DMS153 treated with DMSO at 0.1 percent for 48 hours (cell line): ENCODE measurements at regions not wholly inside any gene's neighbourhood (a gene's known extent, or its start where the extent isn't known, plus 50 kb on each side); places are given as distances from the start of the nearest gene placed in this dataset.

Experiments used
- DNase-seq: peaks from one replicate; lab custom pipeline; 2025; ENCODE audit not compliant: unreplicated experiment; lab: John Stamatoyannopoulos, UW

- DNase-seq, result no peak
Observed at GRCh38 chr2:63658176-63658968, 69.6 kb downstream of the MDH1 start.

DNA sequence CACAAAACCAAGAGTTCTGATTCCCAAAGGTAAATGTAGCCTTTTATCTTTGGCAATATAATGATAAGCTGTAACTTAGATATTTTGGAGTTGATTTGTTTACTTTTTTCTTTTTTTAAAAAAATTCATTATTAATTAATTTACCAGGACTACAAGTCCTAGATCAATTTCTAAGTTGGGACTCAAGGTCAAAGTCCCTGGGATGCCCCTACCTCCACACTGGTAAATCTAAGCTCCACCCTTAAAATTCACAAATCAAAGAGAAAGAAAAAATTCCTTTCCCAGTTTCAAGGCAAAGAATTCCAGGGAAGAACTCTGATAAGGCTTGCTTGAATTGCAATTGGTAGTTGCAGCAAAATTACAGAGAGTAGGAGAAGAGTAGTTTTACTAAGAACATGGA lies 71.3 kb downstream of the MDH1 start:
- no peak for DNase-seq

GRCh38 chr2:63661076-63661475 lies 72.3 kb downstream of the MDH1 start:
- no peak for DNase-seq

DNA sequence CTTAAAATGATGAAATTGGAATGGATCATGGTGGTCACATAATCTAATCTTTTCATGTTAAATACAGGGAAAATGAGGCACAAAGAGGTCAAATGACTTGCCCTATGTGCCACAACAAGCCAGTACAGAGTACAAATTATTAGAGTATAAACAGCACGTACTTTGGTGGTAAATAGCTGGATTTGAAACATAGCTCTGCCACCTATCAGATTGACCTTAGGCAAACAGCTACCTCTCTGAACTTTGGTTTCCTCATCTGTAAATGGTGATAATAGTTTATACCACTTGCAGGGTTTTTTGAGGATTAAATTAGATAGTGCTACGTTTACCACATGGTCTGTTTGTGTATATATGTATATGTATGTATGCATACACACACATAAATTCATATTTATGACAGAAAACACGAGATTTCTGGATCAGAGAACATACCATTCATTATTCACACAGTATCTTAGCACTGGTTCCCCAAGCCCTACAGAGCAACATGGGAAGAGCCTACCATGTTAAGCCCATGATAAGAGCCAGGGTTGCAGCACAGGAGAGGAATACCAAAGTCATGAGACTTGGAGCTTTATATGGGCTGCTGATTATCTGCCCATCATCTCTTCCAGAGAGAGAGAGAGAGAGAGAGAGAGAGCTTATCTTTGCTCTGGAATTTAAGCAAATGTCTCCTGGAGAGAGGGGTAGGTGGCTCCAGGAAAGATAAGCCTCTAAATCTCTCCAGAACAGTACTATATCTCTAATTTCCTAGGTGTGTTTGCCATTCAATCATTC lies 73.5 kb downstream of the MDH1 start:
- no peak for DNase-seq

DNA sequence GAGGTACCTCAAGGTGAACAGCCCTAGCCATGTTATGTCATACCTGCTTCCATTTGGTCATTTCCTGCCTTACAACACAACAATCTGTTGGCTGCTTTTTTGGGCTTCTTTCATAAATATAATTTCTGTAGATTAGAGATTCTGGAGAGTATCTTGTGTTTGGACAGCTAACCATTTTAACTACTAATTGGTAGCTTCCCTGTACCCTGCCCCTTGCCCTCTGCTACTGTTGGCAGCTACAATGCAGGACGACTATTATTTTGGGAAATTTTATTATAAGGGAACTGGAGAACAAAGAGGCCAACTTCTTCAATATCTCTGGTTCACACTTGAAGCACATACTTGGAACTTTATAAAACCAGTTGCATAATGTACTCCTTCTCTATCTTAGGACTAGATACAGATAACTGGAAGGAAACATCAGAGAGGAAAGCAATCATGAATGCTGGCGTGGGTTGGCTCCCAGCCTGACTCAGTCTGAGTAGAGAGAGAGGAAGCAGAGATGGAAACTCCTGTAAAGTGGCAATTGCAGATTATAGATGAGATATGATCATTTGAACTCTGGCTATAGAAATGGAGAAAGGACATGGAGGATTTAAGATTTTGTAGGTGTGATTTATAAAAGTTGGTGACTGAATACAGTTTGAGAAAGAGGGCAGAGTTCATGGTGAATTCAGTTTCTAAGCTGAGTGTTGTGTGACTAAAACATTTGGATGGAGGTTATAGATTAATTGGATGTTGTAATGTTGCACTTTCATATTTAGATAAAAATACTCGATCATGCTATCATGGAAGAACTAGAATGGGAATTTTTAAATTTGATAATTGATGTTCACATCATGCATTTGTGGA lies 74.5 kb downstream of the MDH1 start:
- DNase-seq, result no peak

DNA sequence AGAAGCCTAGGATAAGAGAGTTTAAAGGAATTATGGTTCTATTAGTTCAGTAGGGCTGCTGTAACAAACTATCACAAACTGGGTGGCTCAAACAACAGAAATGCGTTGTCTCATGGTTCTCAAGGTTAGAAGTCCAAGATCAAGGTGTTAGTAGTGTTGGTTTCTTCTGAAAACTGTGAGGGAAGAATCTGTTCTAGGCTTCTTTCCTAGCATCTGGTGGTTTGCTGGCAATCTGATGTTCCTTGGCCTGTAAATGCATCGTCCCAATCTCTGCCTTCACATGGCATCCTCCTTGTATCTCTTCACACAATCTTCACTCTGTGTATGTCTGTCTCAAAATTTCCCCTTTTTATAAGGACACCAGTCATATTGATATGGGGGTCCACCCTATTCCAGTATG lies 76.3 kb downstream of the MDH1 start:
- no peak for DNase-seq

DNA sequence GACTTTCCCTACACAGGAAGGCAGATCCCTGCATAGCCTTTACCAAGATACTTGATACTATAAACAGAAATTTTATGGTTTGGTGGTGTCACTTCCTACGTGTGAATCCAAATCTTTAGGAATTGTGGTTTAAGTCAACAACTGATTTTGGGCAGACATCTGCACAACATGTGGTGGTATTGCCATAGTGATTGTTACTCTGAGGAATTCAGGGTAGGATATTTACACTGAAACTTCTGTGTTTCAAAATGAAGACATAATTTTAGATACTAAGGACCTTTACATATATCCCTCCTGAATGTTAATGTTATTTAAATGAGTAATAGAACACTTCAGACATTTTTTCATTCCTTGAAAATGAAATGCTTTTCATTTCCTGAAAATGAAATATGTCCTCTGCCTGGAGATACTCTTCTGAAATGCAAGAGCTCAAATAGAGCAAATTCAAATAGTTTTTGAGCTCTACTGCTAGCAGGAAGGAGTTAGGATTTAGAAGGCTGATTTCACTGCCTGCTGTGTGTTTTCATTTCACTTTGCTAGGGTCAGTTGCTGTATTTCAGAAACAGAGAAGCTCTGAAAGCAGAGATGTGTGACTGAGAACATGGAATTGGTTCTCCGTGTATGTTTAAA lies 77.2 kb downstream of the MDH1 start:
- no peak for DNase-seq

DNA sequence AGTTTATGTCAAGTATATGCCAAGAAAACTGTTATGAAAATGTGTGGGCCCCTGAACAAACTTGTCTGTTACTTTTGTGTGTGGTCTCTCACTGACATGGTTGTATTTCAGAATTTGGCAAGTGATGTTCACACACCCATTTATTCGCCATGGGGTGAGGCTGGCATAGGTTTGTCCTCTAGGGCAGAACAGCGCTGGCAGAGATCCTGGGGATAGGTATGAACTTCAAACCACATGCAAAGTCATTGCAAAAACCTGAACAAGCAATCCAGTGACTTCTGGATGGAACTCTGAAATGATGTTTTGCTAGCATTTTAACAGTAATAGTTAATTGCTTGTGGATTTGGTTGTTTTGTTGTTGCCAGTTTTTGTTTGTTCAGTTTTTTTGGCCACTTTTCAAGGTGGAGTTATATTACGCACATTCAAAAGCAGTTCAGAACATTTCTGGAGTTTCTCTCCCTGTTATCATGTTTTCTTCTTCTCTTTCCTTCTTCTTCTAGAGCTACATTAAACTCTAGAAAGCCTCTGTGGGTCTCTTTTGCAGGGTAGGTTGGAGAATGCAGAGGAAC lies 78.5 kb downstream of the MDH1 start:
- no peak for DNase-seq

DNA sequence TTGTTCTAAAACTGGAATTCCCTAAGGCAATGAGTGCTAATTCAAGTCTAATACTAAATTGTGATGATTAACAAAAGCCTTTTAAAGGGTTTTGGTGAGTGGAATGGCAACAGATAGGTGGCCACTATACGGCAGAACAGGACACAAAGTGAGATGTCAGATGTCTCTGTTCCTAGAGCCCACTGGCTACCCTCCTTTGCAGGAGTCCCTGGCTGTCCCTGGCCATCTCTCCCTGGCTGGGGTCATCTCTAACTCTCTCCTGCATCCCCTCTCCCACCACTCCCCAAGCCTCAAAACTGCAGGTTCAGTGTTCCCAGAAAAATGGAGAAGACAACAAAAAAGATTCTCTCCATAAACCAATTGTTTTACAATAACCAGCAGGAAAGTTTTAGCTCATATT lies 79.2 kb downstream of the MDH1 start:
- DNase-seq, result no peak

- no peak for DNase-seq
Observed at GRCh38 chr2:63668466-63668865, 79.7 kb downstream of the MDH1 start.

- no peak for DNase-seq
Observed at GRCh38 chr2:63669596-63669995, 80.8 kb downstream of the MDH1 start.

GRCh38 chr2:63673865-63674533 lies 85.2 kb downstream of the MDH1 start:
- DNase-seq, result no peak

- DNase-seq, result no peak
Observed at GRCh38 chr2:63675026-63675425, 86.3 kb downstream of the MDH1 start.

DNA sequence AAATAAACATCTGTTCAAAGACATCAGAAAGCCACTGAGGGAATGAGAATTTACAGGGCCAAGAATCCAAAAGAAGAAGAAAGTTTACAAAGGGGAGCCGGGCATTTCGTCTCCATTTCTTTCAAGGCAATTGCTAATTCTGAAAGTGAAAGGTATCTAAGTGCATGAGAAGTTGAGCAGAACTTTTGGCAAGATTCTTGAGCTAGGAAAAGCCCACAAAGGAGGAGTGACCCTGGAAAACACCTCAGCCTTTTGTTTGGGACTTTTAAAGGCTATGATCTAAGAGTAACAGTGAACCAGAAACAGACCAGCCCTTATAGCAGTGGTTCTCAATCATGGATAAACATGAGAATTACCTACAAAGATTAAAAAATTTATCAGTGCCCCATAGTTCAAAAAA lies 87.4 kb downstream of the MDH1 start:
- no peak for DNase-seq

DNA sequence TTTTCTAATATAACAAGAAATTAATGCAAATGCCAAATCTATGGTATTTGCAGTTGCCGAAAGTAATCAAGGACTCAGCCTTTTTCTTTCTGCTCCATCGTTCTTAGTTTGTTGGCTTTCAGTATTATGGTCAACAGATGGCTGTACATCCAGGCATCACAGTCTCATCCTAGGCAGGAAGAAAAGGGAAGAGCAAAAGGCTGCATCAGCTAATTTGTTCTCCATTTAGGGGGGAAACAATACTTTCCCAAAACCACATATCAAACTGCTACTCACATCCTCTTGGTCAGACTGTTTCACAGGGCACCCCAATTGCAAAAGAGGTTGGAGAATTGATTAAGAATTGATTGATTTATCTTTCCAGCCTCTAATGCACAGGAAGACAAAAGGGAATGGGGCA lies 89.3 kb downstream of the MDH1 start:
- no peak for DNase-seq

DNA sequence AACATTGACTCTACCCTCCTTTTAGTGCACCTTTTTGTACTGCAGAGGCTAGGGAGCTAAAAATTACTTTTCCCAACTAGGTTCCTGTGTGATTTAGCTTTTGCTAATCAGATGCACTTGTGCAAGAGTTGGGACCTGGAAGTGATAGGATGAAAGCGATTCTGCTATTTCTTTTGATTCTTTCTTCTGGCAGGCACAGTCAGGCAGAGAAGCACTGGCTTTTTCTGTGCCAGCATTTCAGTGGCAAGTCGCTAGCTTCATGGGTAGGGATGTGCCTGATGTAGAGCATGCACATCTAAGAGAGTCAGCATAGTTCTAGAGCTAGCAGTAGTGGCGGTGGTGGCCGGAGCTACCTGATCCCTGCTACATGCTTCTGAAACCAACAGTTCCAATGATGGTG lies 89.8 kb downstream of the MDH1 start:
- no peak for DNase-seq

- no peak for DNase-seq
Observed at GRCh38 chr2:63679252-63679855, 90.6 kb downstream of the MDH1 start.

- no peak for DNase-seq
Observed at GRCh38 chr2:63680455-63680854, 91.7 kb downstream of the MDH1 start.

- DNase-seq, result no peak
Observed at GRCh38 chr2:63681896-63682295, 93.1 kb downstream of the MDH1 start.
